K562 (cell line): ENCODE measurements at regions not wholly inside any gene's neighbourhood (a gene's known extent, or its start where the extent isn't known, plus 50 kb on each side); places are given as distances from the start of the nearest gene placed in this dataset.

Source experiments
- ATAC-seq: fragments of 200-7000 bp; cut with Tn5 transposase; 3 replicates; pipeline ENCODE4 v1.9.1; 2020; ENCODE audit warnings: moderate library complexity
- BruUV-seq: library from RNA; stranded (reverse); fragments of 400-500 nt; replicated peaks from 2 replicates; lab custom pipeline; 2021; lab: Mats Ljungman, UMichigan
- CTCF ChIA-PET: fragments of 300-600 bp; formaldehyde crosslinking; extraction: SDS; loops from one replicate; lab custom pipeline; 2021; ENCODE audit warnings: low intra/inter-chr PET ratio; lab: Yijun Ruan, JAX
- POLR2A ChIA-PET: fragments of 300-600, 350-650 bp; sonication (Branson Sonifier 250); formaldehyde crosslinking; extraction: SDS; loops from one replicate; lab custom pipeline; 2021; ENCODE audit warnings: antibody characterized with exemption, inconsistent platforms; lab: Yijun Ruan, JAX
- DNase-seq, 4 experiments: peaks; one replicate each; pipeline versions ENCODE4 v3.0.0 to v3.0.0-alpha.2; 2011 to 2018; ENCODE audit warnings: low spot score in 3 of 4, mixed read lengths in 3 of 4; ENCODE audit errors: extremely low read depth in 1 of 4
- FAIRE-seq: peaks from 2 replicates; lab custom pipeline; 2011; peaks lifted over from hg19 to GRCh38; lab: Jason Lieb, UNC
- H2AFZ ChIP-seq: 2 replicates; pipeline ENCODE4 v1.6.0; 2011; ENCODE audit warnings: low read depth, low read length, control low read depth, inconsistent platforms
- H3K27ac ChIP-seq: fragments of 200-600 bp; 3 replicates; pipeline ENCODE4 v1.8.0; 2011; ENCODE audit warnings: low read depth, mild to moderate bottlenecking, control low read depth, inconsistent platforms, low read length, moderate library complexity, mixed read lengths; ENCODE audit errors: extremely low read depth
- H3K27me3 ChIP-seq, 2 experiments: fragments of 300-600 bp in 1 of 2; 2 replicates in 1 of 2; 3 replicates in 1 of 2; pipeline versions ENCODE4 v1.6.0 to v1.8.0; 2011; ENCODE audit warnings: inconsistent platforms in 2 of 2, low read length in 2 of 2, mild to moderate bottlenecking in 1 of 2, mixed read lengths in 1 of 2, moderate library complexity in 1 of 2; ENCODE audit not compliant: control insufficient read depth in 2 of 2, insufficient read depth in 2 of 2
- H3K36me3 ChIP-seq: fragments of 300-600 bp; 3 replicates; pipeline ENCODE4 v1.8.0; 2011; ENCODE audit warnings: mild to moderate bottlenecking, low read length, inconsistent platforms; ENCODE audit not compliant: control insufficient read depth, insufficient read depth
- H3K4me1 ChIP-seq, 2 experiments: fragments of 200-600 bp in 1 of 2; replicated peaks in 1 of 2; 2 replicates in 1 of 2; 3 replicates in 1 of 2; pipeline versions ENCODE4 v1.5.1 to v1.8.0; 2011; ENCODE audit warnings: inconsistent platforms in 2 of 2, low read length in 2 of 2, mild to moderate bottlenecking in 1 of 2, mixed read lengths in 1 of 2, moderate library complexity in 1 of 2; ENCODE audit not compliant: control insufficient read depth in 2 of 2, insufficient read depth in 2 of 2
- H3K4me2 ChIP-seq: 2 replicates; pipeline ENCODE4 v1.6.1; 2011; ENCODE audit warnings: low read length, control low read depth, inconsistent platforms, mixed read lengths; ENCODE audit not compliant: insufficient read depth
- H3K4me3 ChIP-seq: fragments of 200-600 bp; sonication (generic), shearing (Covaris generic); 2 replicates; pipeline ENCODE4 v1.5.1; 2016; ENCODE audit warnings: control low read depth, inconsistent platforms
- H3K79me2 ChIP-seq: fragments of 200-600 bp; 3 replicates; pipeline ENCODE4 v1.8.0; 2011; ENCODE audit warnings: low read length, inconsistent platforms; ENCODE audit not compliant: control insufficient read depth, insufficient read depth
- H3K9ac ChIP-seq, 2 experiments: 2 replicates each; pipeline versions ENCODE4 v1.6.0 to v1.6.1; 2011; ENCODE audit warnings: low read depth in 2 of 2, low read length in 2 of 2, control low read depth in 1 of 2, inconsistent platforms in 1 of 2, mild to moderate bottlenecking in 1 of 2, mixed read lengths in 1 of 2; ENCODE audit not compliant: insufficient read depth in 1 of 2
- H3K9me1 ChIP-seq: one replicate; pipeline ENCODE4 v1.6.0; 2011; ENCODE audit warnings: inconsistent platforms, mild to moderate bottlenecking, low read length, moderate library complexity; ENCODE audit not compliant: control insufficient read depth, insufficient read depth
- H3K9me3 ChIP-seq: replicated peaks from 2 replicates; pipeline ENCODE4 v1.5.1; 2011; ENCODE audit warnings: low read depth, low read length, inconsistent platforms; ENCODE audit not compliant: control insufficient read depth, insufficient read depth
- H4K20me1 ChIP-seq: replicated peaks from 2 replicates; pipeline ENCODE4 v1.6.1; 2011; ENCODE audit warnings: low read length, inconsistent platforms, mixed read lengths; ENCODE audit not compliant: control insufficient read depth, insufficient read depth
- CAMTA2 ChIP-seq: fragments of 250-450 bp; sonication (Bioruptor Pico); conservative IDR thresholded peaks from 2 replicates; pipeline ENCODE4 v1.5.1; 2022
- CBX8 ChIP-seq: fragments of 200-600 bp; sonication (generic); IDR thresholded peaks from 2 replicates; pipeline ENCODE4 v1.6.1; 2012; ENCODE audit warnings: borderline replicate concordance, mixed run types, low read depth, mild to moderate bottlenecking, moderate library complexity, mixed read lengths, low read length, control low read depth, inconsistent platforms; ENCODE audit not compliant: poor library complexity, severe bottlenecking; ENCODE audit errors: extremely low read depth
- DPF2 ChIP-seq: fragments of 450-650 bp; IDR thresholded peaks from 2 replicates; pipeline ENCODE4 v1.6.1; 2016
- FOXJ2 ChIP-seq: fragments of 200-800 bp; sonication (Bioruptor generic); IDR thresholded peaks from 2 replicates; pipeline ENCODE4 v1.6.1; 2016; ENCODE audit warnings: missing genetic modification characterization, missing compliant biosample characterization
- MAFF ChIP-seq: IDR thresholded peaks from 2 replicates; pipeline ENCODE4 v1.6.1; 2012; ENCODE audit warnings: low read length, improper control_type of control experiment
- MECOM ChIP-seq: fragments of 250-450 bp; sonication (Bioruptor Pico); IDR thresholded peaks from 2 replicates; pipeline ENCODE4 v1.8.0; 2022; ENCODE audit warnings: inconsistent platforms
- NR1H2 ChIP-seq: sonication (generic); formaldehyde crosslinking; IDR thresholded peaks from 2 replicates; pipeline ENCODE4 v1.4.0; 2020; ENCODE audit warnings: mild to moderate bottlenecking, missing genetic modification reagents
- NRF1 ChIP-seq, 2 experiments: fragments of 450-650 bp; IDR thresholded peaks in 1 of 2; conservative IDR thresholded peaks in 1 of 2; 2 replicates each; pipeline ENCODE4 v1.6.1; 2014; ENCODE audit warnings: mild to moderate bottlenecking in 2 of 2
- SMAD1 ChIP-seq: fragments of 150-350 bp; IDR thresholded peaks from 2 replicates; pipeline ENCODE4 v1.6.1; 2014; ENCODE audit warnings: low read length, low read depth; ENCODE audit not compliant: partially characterized antibody
- TBL1XR1 ChIP-seq, 2 experiments: IDR thresholded peaks; 2 replicates each; pipeline ENCODE4 v1.6.1; 2012; ENCODE audit warnings: improper control_type of control experiment in 2 of 2, low read length in 2 of 2, mild to moderate bottlenecking in 1 of 2
- YBX1 ChIP-seq: fragments of 450-650 bp; IDR thresholded peaks from 2 replicates; pipeline ENCODE4 v1.7.1; 2016; ENCODE audit warnings: mild to moderate bottlenecking
- ZNF224 ChIP-seq: sonication (generic); formaldehyde crosslinking; IDR thresholded peaks from 2 replicates; pipeline ENCODE4 v1.8.0; 2022; ENCODE audit warnings: mild to moderate bottlenecking, missing genetic modification reagents
- ZNF436 ChIP-seq: fragments of 250-450, 450-650 bp; sonication (Bioruptor Pico); formaldehyde crosslinking; IDR thresholded peaks from 2 replicates; pipeline ENCODE4 v1.7.0; 2020; ENCODE audit warnings: mild to moderate bottlenecking
- ZNF57 ChIP-seq: fragments of 450-650 bp; formaldehyde crosslinking; IDR thresholded peaks from 2 replicates; pipeline ENCODE4 v1.4.0; 2020; ENCODE audit warnings: mild to moderate bottlenecking, moderate library complexity
- ZNF764 ChIP-seq: fragments of 250-450 bp; sonication (Bioruptor Pico); IDR thresholded peaks from 2 replicates; pipeline ENCODE4 v1.4.0; 2020; ENCODE audit warnings: low read depth, mild to moderate bottlenecking, moderate library complexity
- WGBS: fragments of 100-300 bp; shearing (Covaris generic); methylation state at CpG from one replicate; pipeline ENCODE4 v1.1.6; 2016; ENCODE audit warnings: low coverage, mixed read lengths; ENCODE audit not compliant: insufficient coverage; ENCODE audit errors: missing lambda C conversion rate; 5-methylcytosine and 5-hydroxymethylcytosine counted together
- in situ Hi-C: fragments of 300-500 bp; cut with MboI; formaldehyde crosslinking; loops from 4 replicates; pipeline ENCODE4 v1.15.0; 2018; ENCODE audit warnings: inconsistent platforms, mixed read lengths
- intact Hi-C: fragments of 100-400 bp; cut with micrococcal nuclease; formaldehyde crosslinking; loops from 2 replicates; pipeline ENCODE4 v1.14.2; 2022
- TF ChIP-seq, protein P1 (sequence below): fragments of 450-650 bp; formaldehyde crosslinking; IDR thresholded peaks from 2 replicates; pipeline ENCODE4 v1.4.0; 2020; ENCODE audit warnings: mild to moderate bottlenecking, mixed read lengths
- TF ChIP-seq, protein P2 (sequence below): fragments of 250-450 bp; sonication (Bioruptor Pico); IDR thresholded peaks from 2 replicates; pipeline ENCODE4 v1.8.0; 2022; ENCODE audit warnings: inconsistent platforms, mild to moderate bottlenecking, moderate library complexity, borderline replicate concordance

DNA sequence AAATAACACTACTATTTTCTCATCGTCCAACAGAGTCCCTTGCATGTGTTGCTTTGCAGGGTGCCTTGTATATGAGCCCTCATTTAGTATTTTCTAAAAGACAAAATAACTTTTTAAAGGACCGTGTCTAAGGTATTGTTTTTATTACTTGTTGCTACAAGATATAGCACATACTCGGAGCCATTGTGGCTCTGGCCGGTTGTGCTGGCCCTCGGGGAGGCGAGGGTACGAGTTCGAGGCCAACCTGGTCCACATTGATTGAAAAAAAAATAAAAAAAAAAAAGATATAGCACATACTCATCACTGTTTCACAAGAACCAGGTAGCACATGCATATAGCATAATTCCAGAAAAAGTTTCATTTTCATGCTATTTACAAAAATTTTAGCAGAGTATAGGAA lies 869.2 kb downstream of the MRPL39 start (continued):
- TF ChIP-seq CBX8, result no peak

DNA sequence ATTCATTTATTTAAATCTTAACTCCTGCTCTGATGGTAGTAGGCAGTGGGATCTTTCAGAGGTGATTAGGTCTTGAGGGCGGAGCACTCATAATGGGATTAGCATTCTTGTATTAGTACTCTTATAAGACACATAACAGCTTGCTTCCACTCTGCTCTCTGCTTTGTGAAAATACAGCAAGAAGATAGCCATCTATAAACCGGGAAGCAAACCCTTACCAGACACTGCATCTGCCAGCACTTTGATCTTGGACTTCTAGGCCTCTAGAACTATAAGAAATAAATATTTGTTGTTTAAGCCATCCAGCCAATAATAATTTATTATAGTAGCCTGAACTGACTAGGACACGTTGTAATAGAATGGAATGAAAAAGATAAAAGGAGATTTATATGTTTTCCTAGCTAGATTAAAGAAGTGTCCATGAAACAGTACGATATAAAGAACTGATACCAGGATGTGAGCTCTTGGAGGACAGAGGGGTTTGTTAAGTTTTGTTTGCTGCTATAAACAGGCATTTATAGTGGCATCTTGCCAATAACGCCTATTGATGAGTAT lies 869.9 kb downstream of the MRPL39 start:
- FAIRE-seq, result no peak
- in situ Hi-C loops (no loop called here), intact Hi-C loops (no loop called here)
- H3K4me1 ChIP-seq, result no peaks in the 10 kb centered on the region
- H3K4me3 ChIP-seq, result no peak overlapping the region
- ChIA-PET POLR2A (no interaction called here), CTCF (no interaction called here)
- no peaks in the 10 kb centered on the region for H3K36me3 ChIP-seq
- no peak for DNase-seq
- no peak overlapping the region for H3K27ac ChIP-seq
- ATAC-seq, result no peak
- no peaks in the 10 kb centered on the region for H4K20me1 ChIP-seq
- BruUV-seq, result no TSS peak
- H3K4me2 ChIP-seq, result no peak overlapping the region
- H3K9me1 ChIP-seq, result no peaks in the 10 kb centered on the region
- H3K9me3 ChIP-seq, result no peaks in the 10 kb centered on the region
- no peak overlapping the region for H2AFZ ChIP-seq
- 2% methylated on average over 5 of the region's 5 CpGs for WGBS
- H3K79me2 ChIP-seq, result no peaks in the 10 kb centered on the region
- H3K9ac ChIP-seq, result no peak overlapping the region
- H3K27me3 ChIP-seq, result no peaks in the 10 kb centered on the region
- TF ChIP-seq, protein P1, sequence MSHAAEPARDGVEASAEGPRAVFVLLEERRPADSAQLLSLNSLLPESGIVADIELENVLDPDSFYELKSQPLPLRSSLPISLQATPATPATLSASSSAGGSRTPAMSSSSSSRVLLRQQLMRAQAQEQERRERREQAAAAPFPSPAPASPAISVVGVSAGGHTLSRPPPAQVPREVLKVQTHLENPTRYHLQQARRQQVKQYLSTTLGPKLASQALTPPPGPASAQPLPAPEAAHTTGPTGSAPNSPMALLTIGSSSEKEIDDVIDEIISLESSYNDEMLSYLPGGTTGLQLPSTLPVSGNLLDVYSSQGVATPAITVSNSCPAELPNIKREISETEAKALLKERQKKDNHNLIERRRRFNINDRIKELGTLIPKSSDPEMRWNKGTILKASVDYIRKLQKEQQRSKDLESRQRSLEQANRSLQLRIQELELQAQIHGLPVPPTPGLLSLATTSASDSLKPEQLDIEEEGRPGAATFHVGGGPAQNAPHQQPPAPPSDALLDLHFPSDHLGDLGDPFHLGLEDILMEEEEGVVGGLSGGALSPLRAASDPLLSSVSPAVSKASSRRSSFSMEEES (CRISPR knock-in tag), result no peak
- TF ChIP-seq ZNF436 (CRISPR knock-in tag), result no peak
- TF ChIP-seq NR1H2 (CRISPR knock-in tag), result no peak
- TF ChIP-seq MECOM (CRISPR knock-in tag), result no peak
- TF ChIP-seq SMAD1, result no peak
- no peak for TF ChIP-seq DPF2
- TF ChIP-seq ZNF224, result no peak
- no peak for TF ChIP-seq NRF1 (conservative IDR thresholded peaks at IDR 0.05 in 1 of 2, IDR thresholded peaks at IDR 0.05 in 1 of 2)
- no peak for TF ChIP-seq YBX1
- no peak for TF ChIP-seq MAFF
- TF ChIP-seq ZNF57 (CRISPR knock-in tag), result no peak
- TF ChIP-seq, protein P2, sequence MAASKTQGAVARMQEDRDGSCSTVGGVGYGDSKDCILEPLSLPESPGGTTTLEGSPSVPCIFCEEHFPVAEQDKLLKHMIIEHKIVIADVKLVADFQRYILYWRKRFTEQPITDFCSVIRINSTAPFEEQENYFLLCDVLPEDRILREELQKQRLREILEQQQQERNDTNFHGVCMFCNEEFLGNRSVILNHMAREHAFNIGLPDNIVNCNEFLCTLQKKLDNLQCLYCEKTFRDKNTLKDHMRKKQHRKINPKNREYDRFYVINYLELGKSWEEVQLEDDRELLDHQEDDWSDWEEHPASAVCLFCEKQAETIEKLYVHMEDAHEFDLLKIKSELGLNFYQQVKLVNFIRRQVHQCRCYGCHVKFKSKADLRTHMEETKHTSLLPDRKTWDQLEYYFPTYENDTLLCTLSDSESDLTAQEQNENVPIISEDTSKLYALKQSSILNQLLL (CRISPR knock-in tag), result no peak
- no peak for TF ChIP-seq TBL1XR1 (IDR thresholded peaks at IDR 0.05; ENCODE audit: low read length in 2 of 2)
- no peak for TF ChIP-seq FOXJ2 (tag)
- TF ChIP-seq CAMTA2 (CRISPR knock-in tag), result no peak
- no peak for TF ChIP-seq ZNF764 (CRISPR knock-in tag)
